ENCODE measurements at regions not wholly inside any gene's neighbourhood (a gene's known extent, or its start where the extent isn't known, plus 50 kb on each side); places are given as distances from the start of the nearest gene placed in this dataset.

GRCh38 chr2:104233591-104233990 is 620.3 kb upstream of the POU3F3 start:
- H3K4me3 ChIP-seq: no peak overlapping the region
- WGBS, 2 donors: 94 to 96% methylated on average over 1 of the region's 1 CpG
- no peaks in the 10 kb centered on the region for H3K27me3 ChIP-seq
- H3K36me3 ChIP-seq: no peaks in the 10 kb centered on the region
- ATAC-seq (ENCODE audit: low FRiP score in 2 of 2) (no peak), DNase-seq (no peak)
- no peaks in the 10 kb centered on the region for H3K4me1 ChIP-seq
- TF ChIP-seq POLR2A (IDR thresholded peaks at IDR 0.05) (no peak), CTCF (IDR thresholded peaks at IDR 0.05) (no peak)
- H3K9me3 ChIP-seq: no peaks in the 10 kb centered on the region
- H3K27ac ChIP-seq: no peak overlapping the region

- H3K36me3 ChIP-seq: no peaks in the 10 kb centered on the region
- WGBS, 2 donors: 79 to 81% methylated on average over 5 of the region's 5 CpGs
These were observed 617.4 kb upstream of the POU3F3 start for GRCh38 chr2:104236491-104236890.

GRCh38 chr2:104240984-104241383 is 612.9 kb upstream of the POU3F3 start:
- no peak for TF ChIP-seq POLR2A (IDR thresholded peaks at IDR 0.05)
- TF ChIP-seq CTCF (IDR thresholded peaks at IDR 0.05): no peak
- no peak for TF ChIP-seq POLR2AphosphoS5 (IDR thresholded peaks at IDR 0.05)
- TF ChIP-seq EP300 (IDR thresholded peaks at IDR 0.05): no peak
- Histone ChIP-seq H3K27ac (no peak overlapping the region), H3K4me3 (no peak overlapping the region), H3K4me1 (no peaks in the 10 kb centered on the region), H3K27me3 (no peaks in the 10 kb centered on the region), H3K36me3 (no peaks in the 10 kb centered on the region), H3K9me3 (peaks cover 3 to 21% (median 9%) of the 10 kb centered on the region in 4 donors)
- DNase-seq: no peak
- no peak for ATAC-seq (ENCODE audit: low FRiP score in 2 of 2)

More at GRCh38 chr2:104236491-104236890, 617.4 kb upstream of the POU3F3 start:
- Histone ChIP-seq H3K27me3 (no peaks in the 10 kb centered on the region), H3K27ac (no peak overlapping the region), H3K9me3 (peaks cover 0 to 18% (median 4%) of the 10 kb centered on the region in 4 donors), H3K4me1 (no peaks in the 10 kb centered on the region), H3K4me3 (no peak overlapping the region)
- ATAC-seq (ENCODE audit: low FRiP score in 2 of 2) (no peak), DNase-seq (no peak)
- TF ChIP-seq POLR2A (IDR thresholded peaks at IDR 0.05) (no peak), CTCF (IDR thresholded peaks at IDR 0.05) (no peak), POLR2AphosphoS5 (IDR thresholded peaks at IDR 0.05) (no peak)

GRCh38 chr2:104249629-104250028 is 604.3 kb upstream of the POU3F3 start:
- H3K9me3 ChIP-seq: no peaks in the 10 kb centered on the region
- WGBS, 2 donors: 52 to 69% methylated on average over 4 of the region's 4 CpGs
- H3K27me3 ChIP-seq: no peaks in the 10 kb centered on the region
- no peaks in the 10 kb centered on the region for H3K36me3 ChIP-seq
- H3K4me1 ChIP-seq: no peaks in the 10 kb centered on the region
- TF ChIP-seq CTCF (IDR thresholded peaks at IDR 0.05): no peak
- no peak for TF ChIP-seq EP300 (IDR thresholded peaks at IDR 0.05)
- TF ChIP-seq POLR2AphosphoS5 (IDR thresholded peaks at IDR 0.05): no peak
- TF ChIP-seq POLR2A (IDR thresholded peaks at IDR 0.05): no peak
- ATAC-seq (ENCODE audit: low FRiP score in 2 of 2) (no peak), DNase-seq (no peak)
- H3K4me3 ChIP-seq: no peak overlapping the region
- H3K27ac ChIP-seq: no peak overlapping the region

GRCh38 chr2:104250635-104251034 is 603.3 kb upstream of the POU3F3 start:
- Histone ChIP-seq H3K4me1 (no peaks in the 10 kb centered on the region), H3K36me3 (no peaks in the 10 kb centered on the region), H3K4me3 (no peak overlapping the region), H3K27me3 (no peaks in the 10 kb centered on the region), H3K9me3 (no peaks in the 10 kb centered on the region), H3K27ac (no peak overlapping the region)
- TF ChIP-seq CTCF (IDR thresholded peaks at IDR 0.05): no peak
- no peak for TF ChIP-seq POLR2AphosphoS5 (IDR thresholded peaks at IDR 0.05)
- TF ChIP-seq EP300 (IDR thresholded peaks at IDR 0.05): no peak
- no peak for TF ChIP-seq POLR2A (IDR thresholded peaks at IDR 0.05)
- 93 to 95% methylated on average over 2 of the region's 2 CpGs for WGBS, 2 donors
- no peak for DNase-seq
- no peak for ATAC-seq (ENCODE audit: low FRiP score in 2 of 2)

All from upper lobe of left lung (tissue), 6 donors.